GM12865 (cell line): ENCODE measurements at regions not wholly inside any gene's neighbourhood (a gene's known extent, or its start where the extent isn't known, plus 50 kb on each side); places are given as distances from the start of the nearest gene placed in this dataset.

Experiments used
- DNase-seq: peaks from one replicate; pipeline ENCODE4 v3.0.0; 2010; ENCODE audit warnings: low read depth
- H3K4me3 ChIP-seq: 2 replicates; pipeline ENCODE4 v1.5.1; 2011; ENCODE audit warnings: mild to moderate bottlenecking, low read depth, low read length, control low read depth
- CTCF ChIP-seq: IDR thresholded peaks from 2 replicates; pipeline ENCODE4 v1.5.1; 2011; ENCODE audit warnings: low read length, control low read depth, low read depth, inconsistent platforms; ENCODE audit not compliant: insufficient read depth; ENCODE audit errors: missing control alignments

GRCh38 chr1:79283451-79283850 lies 276.9 kb upstream of the ADGRL4 start:
- TF ChIP-seq CTCF = no peak
- H3K4me3 ChIP-seq = no peak overlapping the region

DNA sequence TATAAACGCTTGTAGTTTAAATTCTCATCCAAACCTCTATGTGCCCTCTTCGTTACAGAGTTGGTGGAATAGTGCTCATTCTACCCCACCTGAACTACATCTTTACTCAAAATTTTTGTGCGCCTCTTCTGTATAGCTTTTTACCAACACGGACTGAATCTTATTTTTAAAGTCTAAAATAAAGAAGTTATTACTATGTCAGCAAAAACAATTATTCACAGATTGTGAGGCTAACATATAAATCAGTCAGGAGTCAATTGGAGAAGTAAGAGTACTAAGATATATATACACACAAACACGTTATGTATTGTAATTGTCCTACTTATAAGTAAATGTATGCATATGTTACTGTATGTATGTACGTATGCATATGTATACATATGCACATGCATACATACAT lies 274.9 kb upstream of the ADGRL4 start:
- H3K4me3 ChIP-seq = no peak overlapping the region
- TF ChIP-seq CTCF = no peak
- DNase-seq = no peak

More at GRCh38 chr1:79283451-79283850, 276.9 kb upstream of the ADGRL4 start:
- no peak for DNase-seq

GRCh38 chr1:79271759-79272158 lies 265.2 kb upstream of the ADGRL4 start:
- TF ChIP-seq CTCF = no peak
- H3K4me3 ChIP-seq = no peak overlapping the region
- DNase-seq = no peak

DNA sequence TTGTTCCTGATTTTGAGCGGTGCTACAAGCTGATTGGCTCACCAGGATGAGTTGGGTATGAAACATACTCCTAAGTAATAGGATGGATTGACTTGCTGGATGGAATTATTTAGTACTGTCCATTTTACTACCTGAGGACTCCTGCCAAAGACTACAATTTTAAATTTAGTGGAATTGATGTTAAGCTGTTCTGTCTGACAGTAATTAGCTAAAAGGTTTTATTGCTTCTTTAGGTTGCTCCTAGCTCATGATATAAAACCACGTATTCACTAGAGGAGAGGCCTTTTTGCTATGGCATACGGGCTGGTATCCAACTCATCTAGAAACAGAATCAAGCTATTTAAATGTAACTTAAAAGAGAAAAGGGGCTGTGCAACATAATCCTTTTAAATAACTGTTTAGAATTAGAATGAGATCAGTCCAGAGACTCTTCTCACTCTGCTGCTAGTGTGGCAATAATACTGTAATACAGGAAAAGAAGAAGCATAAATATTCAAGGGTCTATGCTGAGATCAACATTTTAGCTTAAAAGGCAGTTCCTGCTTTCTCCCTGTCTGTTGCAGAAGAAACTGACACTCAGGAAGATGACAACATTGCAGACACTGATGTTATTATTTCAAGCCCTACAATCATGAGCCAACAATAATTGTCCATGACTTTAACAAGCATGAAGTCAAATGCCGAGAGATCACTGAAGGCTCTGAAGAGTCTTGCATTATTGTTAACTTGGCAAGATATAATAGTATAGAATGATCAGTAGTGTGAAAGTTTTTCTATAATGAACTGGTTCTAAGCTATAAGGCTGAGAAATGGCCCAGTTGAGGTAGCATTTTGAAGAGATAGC lies 258.7 kb upstream of the ADGRL4 start:
- DNase-seq = no peak
- H3K4me3 ChIP-seq = no peak overlapping the region
- no peak for TF ChIP-seq CTCF

DNA sequence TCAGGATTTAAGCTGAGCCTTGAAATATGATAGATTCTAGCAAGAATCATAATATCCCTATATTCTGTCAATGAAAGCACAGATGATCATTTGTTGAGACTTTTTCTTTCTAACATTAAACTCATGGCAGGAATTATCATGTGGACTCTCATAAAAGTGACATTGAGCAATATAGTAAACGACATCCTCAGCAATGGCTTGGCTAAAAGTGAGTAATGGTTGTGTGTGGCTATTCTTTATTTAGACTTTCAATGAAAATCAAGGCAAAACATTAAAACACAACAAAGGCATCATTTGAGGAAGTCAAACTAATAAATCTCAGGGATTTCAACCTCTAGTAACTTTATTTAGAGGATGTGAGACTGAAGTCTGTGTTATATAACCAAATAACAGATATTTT lies 257.8 kb upstream of the ADGRL4 start:
- TF ChIP-seq CTCF = no peak
- no peak for DNase-seq

GRCh38 chr1:79262745-79263258 lies 256.3 kb upstream of the ADGRL4 start:
- no peak overlapping the region for H3K4me3 ChIP-seq
- no peak for DNase-seq
- no peak for TF ChIP-seq CTCF

More for the DNA sequence above, 257.8 kb upstream of the ADGRL4 start:
- no peak overlapping the region for H3K4me3 ChIP-seq
